PFSK-1 (cell line): ENCODE measurements at regions not wholly inside any gene's neighbourhood (a gene's known extent, or its start where the extent isn't known, plus 50 kb on each side); places are given as distances from the start of the nearest gene placed in this dataset.

Experiments used
- FOXP2 ChIP-seq: optimal IDR thresholded peaks from 2 replicates; pipeline ENCODE3; 2011; ENCODE audit warnings: borderline replicate concordance, control low read depth, inconsistent platforms; ENCODE audit not compliant: insufficient read depth; ENCODE audit errors: extremely low read length, extremely low read depth
- POLR2AphosphoS5 ChIP-seq: IDR thresholded peaks from 2 replicates; pipeline ENCODE4 v1.6.1; 2012; ENCODE audit warnings: low read depth, mild to moderate bottlenecking, control low read depth, low read length, moderate library complexity
- SIN3A ChIP-seq: IDR thresholded peaks from 2 replicates; pipeline ENCODE4 v1.6.1; 2012; ENCODE audit warnings: mild to moderate bottlenecking, low read length, moderate library complexity, borderline replicate concordance; ENCODE audit not compliant: insufficient read depth
- TAF1 ChIP-seq: IDR thresholded peaks from 2 replicates; pipeline ENCODE4 v1.6.1; 2012; ENCODE audit warnings: low read length, control low read depth, borderline replicate concordance; ENCODE audit not compliant: insufficient read depth
- TF ChIP-seq, protein P1 (sequence below), 2 experiments: IDR thresholded peaks; 2 replicates each; pipeline versions ENCODE4 v1.6.1 to v1.8.0; 2011 to 2012; ENCODE audit warnings: low read depth in 2 of 2, low read length in 2 of 2, control low read depth in 1 of 2, inconsistent platforms in 1 of 2, mild to moderate bottlenecking in 1 of 2, moderate library complexity in 1 of 2; ENCODE audit not compliant: insufficient read depth in 1 of 2

GRCh38 chr13:69495096-69495495 is 612.5 kb upstream of the ATXN8OS start:
- no peak for TF ChIP-seq SIN3A
- no peak for TF ChIP-seq FOXP2
- TF ChIP-seq TAF1 = no peak
- TF ChIP-seq POLR2AphosphoS5 = no peak
- TF ChIP-seq, protein P1, sequence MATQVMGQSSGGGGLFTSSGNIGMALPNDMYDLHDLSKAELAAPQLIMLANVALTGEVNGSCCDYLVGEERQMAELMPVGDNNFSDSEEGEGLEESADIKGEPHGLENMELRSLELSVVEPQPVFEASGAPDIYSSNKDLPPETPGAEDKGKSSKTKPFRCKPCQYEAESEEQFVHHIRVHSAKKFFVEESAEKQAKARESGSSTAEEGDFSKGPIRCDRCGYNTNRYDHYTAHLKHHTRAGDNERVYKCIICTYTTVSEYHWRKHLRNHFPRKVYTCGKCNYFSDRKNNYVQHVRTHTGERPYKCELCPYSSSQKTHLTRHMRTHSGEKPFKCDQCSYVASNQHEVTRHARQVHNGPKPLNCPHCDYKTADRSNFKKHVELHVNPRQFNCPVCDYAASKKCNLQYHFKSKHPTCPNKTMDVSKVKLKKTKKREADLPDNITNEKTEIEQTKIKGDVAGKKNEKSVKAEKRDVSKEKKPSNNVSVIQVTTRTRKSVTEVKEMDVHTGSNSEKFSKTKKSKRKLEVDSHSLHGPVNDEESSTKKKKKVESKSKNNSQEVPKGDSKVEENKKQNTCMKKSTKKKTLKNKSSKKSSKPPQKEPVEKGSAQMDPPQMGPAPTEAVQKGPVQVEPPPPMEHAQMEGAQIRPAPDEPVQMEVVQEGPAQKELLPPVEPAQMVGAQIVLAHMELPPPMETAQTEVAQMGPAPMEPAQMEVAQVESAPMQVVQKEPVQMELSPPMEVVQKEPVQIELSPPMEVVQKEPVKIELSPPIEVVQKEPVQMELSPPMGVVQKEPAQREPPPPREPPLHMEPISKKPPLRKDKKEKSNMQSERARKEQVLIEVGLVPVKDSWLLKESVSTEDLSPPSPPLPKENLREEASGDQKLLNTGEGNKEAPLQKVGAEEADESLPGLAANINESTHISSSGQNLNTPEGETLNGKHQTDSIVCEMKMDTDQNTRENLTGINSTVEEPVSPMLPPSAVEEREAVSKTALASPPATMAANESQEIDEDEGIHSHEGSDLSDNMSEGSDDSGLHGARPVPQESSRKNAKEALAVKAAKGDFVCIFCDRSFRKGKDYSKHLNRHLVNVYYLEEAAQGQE (IDR thresholded peaks at IDR 0.05; ENCODE audit: insufficient read depth in 1 of 2, low read depth in 2 of 2, low read length in 2 of 2) = no peak

DNA sequence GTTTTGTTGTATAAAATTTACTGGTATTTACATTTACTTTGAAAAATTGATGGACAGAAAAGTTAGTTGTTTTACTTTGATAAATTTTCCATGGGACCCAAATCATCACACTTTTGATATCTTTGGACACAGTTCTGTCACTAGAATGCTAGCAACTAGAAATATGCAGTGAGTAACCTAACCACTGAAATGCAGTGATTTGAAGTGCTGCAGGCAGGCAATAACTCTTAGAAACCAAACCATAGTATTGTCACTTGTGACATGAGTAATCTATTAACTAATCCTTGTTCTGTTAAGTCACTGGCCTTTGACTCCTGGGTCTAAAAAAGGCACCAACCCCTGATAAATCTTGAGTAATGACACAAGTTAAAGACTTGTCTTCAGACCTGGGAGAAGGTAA is 620.0 kb upstream of the ATXN8OS start:
- TF ChIP-seq TAF1 (no peak), POLR2AphosphoS5 (no peak), FOXP2 (no peak), SIN3A (no peak)
- TF ChIP-seq, protein P1 (IDR thresholded peaks at IDR 0.05; ENCODE audit: insufficient read depth in 1 of 2, low read depth in 2 of 2, low read length in 2 of 2) = no peak

DNA sequence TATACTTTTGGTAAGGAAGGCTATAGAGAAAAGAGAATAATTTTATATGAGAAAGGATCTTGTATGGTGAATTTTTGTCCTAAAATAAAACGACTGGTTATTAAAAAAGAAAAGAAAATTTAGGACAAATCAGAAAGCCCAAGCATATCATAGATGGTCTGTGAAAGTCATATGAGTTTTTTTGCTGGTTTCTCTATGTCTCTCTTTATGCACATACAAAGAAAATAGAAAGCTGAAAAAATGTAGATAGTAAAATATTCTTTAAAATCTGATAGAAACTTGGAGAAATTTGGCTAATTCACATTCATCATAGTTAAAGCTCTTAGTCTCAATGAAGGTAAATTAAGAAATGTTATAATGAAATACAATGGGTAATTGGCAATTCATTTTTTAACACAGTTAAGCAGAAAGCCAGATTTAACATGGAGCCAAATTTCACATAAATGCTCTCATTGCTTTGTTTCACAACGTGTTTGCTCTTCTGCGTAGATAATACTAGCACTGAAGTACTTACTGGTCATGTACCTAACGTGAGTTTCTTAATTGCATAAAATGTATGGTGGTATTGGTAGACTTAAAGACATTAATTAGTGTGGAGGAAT is 621.5 kb upstream of the ATXN8OS start:
- TF ChIP-seq SIN3A (no peak), POLR2AphosphoS5 (no peak), TAF1 (no peak), FOXP2 (no peak)
- TF ChIP-seq, protein P1 (IDR thresholded peaks at IDR 0.05; ENCODE audit: insufficient read depth in 1 of 2, low read depth in 2 of 2, low read length in 2 of 2) = no peak

- TF ChIP-seq FOXP2 (no peak), SIN3A (no peak), POLR2AphosphoS5 (no peak), TAF1 (no peak)
- TF ChIP-seq, protein P1 (IDR thresholded peaks at IDR 0.05; ENCODE audit: insufficient read depth in 1 of 2, low read depth in 2 of 2, low read length in 2 of 2) = no peak
These were observed 630.2 kb upstream of the ATXN8OS start for GRCh38 chr13:69477451-69477850.

GRCh38 chr13:69474011-69474685 is 633.5 kb upstream of the ATXN8OS start:
- TF ChIP-seq, protein P1 (IDR thresholded peaks at IDR 0.05; ENCODE audit: insufficient read depth in 1 of 2, low read depth in 2 of 2, low read length in 2 of 2) = no peak
- TF ChIP-seq TAF1 (no peak), FOXP2 (no peak), SIN3A (no peak), POLR2AphosphoS5 (no peak)
